Right lobe of liver (tissue), 4 donors: ENCODE measurements at regions not wholly inside any gene's neighbourhood (a gene's known extent, or its start where the extent isn't known, plus 50 kb on each side); places are given as distances from the start of the nearest gene placed in this dataset.

ENCODE experiments used
- POLR2A ChIP-seq: fragments of 450-650 bp; IDR thresholded peaks from one replicate; pipeline ENCODE4 v1.6.1; 2017; ENCODE audit warnings: antibody characterized with exemption, mild to moderate bottlenecking
- TF ChIP-seq, protein P1 (sequence below), 4 donors: fragments of 200-600 bp in 3 of 4; fragments of 450-650 bp in 1 of 4; IDR thresholded peaks; one replicate each; pipeline versions ENCODE4 v1.5.1 to v1.8.0; 2016 to 2022; ENCODE audit warnings: antibody characterized with exemption in 4 of 4, mild to moderate bottlenecking in 2 of 4
- donor health status: DM: no; HTN: no; CAD: no.
- donor health status: DM: no; HTN: no; CAD: no.
- donor health status: DM: no; HTN: yes; CAD: no.

DNA sequence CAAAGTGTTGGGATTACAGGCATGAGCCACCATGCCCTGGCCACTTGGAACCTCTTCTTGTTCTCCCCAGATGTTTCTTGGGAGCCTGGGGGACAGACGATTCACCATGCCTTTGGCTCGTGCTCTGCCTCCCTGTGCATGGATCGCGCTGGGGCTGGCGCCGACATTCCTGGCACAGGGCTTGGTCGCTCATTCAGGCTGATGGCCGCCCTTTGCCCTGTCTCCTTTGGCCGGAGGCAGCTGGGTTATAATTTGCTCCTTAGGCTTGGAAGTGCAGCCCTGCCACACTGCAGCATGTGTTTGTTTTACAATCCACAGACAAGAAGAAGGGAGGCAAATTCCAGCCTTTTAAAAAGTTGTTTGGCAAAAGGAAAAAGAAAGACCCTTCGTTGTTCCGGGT is 115.3 kb downstream of the AASDH start:
- TF ChIP-seq, protein P1, sequence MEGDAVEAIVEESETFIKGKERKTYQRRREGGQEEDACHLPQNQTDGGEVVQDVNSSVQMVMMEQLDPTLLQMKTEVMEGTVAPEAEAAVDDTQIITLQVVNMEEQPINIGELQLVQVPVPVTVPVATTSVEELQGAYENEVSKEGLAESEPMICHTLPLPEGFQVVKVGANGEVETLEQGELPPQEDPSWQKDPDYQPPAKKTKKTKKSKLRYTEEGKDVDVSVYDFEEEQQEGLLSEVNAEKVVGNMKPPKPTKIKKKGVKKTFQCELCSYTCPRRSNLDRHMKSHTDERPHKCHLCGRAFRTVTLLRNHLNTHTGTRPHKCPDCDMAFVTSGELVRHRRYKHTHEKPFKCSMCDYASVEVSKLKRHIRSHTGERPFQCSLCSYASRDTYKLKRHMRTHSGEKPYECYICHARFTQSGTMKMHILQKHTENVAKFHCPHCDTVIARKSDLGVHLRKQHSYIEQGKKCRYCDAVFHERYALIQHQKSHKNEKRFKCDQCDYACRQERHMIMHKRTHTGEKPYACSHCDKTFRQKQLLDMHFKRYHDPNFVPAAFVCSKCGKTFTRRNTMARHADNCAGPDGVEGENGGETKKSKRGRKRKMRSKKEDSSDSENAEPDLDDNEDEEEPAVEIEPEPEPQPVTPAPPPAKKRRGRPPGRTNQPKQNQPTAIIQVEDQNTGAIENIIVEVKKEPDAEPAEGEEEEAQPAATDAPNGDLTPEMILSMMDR (IDR thresholded peaks at IDR 0.05) = no peak
- no peak for TF ChIP-seq POLR2A
